NCI-H524 (cell line): ENCODE measurements at regions not wholly inside any gene's neighbourhood (a gene's known extent, or its start where the extent isn't known, plus 50 kb on each side); places are given as distances from the start of the nearest gene placed in this dataset.

Source experiments
- DNase-seq, 2 experiments: peaks; one replicate each; lab custom pipeline; 2025; lab: John Stamatoyannopoulos, UW

DNA sequence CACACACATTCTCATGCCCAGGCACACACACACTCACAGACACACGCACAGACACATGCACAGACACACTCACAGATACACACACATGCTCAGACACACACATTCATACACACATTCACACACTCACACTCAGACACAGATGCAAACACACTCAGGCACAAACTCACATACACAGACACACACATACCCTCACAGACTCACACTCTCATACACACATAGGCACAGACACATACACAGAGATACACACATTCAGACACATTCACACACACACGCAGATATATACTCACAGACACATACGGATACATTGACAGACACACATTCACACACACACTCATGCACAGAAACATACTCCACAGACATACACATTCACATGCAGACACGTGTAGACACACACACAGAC is 89.6 kb downstream of the RBFOX3 start:
- no peak for DNase-seq

DNA sequence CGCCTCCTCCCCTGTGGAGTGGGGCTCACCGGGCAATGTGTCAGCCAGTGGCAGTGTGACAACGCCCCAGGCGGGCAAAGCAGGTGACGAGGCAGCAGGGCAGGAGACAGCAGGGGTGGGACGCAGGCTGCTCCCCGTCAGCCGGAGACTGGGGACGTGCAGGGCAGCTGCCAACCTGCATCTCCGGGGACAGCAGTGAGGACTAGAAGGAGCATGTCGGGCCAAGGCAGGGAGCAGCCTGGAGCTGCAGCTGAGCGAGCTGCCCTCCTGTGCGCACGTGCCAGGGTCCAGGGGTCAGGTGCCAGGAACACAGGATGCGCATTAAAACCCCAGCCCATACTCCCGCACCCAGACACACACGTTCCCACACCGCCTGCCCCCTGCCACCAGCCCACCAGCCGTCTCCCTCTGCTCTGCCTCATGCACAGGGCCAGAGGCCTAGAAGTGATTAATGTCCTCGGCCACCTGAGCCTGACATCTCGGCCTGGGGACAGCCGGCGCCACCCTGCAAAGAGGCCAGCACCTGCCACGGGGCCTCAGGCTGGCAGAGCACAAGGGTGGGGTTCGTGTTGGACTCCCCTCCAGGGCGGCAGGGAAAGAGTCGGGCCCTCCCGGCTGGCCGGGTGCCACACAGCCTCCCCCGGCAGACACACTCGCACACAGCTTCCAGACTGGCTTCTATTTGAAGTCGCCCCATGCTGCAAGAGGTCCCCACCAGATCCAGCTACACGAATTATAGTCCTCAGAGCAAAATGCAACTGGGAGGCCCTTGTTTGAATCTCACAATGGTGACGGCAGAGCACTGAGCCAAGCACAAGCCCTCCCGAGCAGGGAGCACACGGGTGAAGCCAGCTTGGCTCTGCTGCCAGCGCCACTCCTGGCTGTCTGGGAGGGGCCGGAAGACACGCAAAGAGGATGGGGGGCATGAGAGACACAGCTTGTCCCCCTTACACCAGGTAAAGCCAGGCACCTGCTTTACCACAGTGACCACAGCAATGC is 90.4 kb downstream of the RBFOX3 start:
- DNase-seq = peak in 1 of 2 experiments; percentile 42

DNA sequence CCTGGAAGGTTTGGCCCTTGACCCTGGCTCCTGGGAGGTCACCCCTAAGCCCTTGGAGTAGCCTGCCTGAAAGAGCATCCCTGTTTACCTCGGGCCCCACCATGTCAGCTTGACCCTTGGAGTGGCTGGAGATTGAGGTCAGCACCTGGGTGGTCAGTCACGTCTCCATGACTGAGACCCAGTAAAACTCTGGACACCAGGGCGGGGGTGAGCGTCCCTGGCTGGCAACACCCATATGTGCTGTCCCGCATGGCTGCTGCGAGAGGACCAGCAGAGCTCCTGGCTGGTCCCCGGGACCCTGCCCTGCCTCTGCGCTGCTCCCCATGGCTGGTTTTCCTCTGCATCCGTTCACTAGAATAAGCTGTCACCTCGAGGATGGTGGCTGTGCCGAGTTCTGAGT is 91.2 kb downstream of the RBFOX3 start:
- DNase-seq = no peak

DNA sequence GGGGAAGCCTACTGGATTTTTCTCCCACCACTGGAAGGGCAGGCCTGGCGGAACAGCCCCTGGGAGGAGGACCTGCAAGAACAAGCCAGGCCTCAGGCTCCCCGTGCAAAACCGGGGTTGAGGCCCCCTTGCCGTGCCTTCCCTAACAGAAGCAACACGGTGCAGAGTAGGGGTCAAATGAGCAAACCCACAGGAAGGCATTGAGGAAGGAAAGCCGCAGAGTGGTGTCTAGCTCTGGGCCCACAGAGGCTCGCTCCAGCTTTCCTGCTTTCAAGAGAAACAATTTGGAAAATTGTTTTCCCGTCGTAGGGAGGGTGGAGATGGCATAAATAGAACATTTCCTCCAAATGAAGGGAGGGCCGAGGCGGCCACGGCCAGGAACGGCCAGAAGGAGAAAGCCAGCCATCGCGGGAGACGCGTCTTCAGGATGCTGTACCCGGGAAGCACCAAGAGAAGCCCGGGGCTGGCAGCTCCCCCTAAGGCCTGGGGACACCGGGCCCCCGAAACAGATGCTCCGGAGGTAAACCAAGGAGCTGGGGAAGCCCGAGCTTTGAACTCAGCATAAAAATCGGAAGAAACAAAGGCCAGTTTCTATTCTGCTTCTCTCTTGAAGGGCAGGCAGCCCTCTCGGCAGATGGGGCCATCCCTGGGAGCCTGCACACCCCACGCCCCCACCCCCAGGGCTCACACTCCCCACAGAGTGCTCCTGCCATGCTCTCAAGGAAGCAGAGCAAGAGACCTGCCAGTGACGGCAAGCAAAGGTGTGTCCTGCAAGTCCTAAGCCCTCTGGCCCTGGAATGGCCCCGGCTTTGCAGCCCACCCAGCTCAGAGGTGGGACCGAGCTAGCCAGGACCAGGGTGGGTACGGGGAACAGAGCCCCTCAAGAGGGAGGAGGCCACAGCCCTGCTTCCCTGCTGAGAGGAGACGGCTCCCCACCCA is 92.0 kb downstream of the RBFOX3 start:
- no peak for DNase-seq

DNA sequence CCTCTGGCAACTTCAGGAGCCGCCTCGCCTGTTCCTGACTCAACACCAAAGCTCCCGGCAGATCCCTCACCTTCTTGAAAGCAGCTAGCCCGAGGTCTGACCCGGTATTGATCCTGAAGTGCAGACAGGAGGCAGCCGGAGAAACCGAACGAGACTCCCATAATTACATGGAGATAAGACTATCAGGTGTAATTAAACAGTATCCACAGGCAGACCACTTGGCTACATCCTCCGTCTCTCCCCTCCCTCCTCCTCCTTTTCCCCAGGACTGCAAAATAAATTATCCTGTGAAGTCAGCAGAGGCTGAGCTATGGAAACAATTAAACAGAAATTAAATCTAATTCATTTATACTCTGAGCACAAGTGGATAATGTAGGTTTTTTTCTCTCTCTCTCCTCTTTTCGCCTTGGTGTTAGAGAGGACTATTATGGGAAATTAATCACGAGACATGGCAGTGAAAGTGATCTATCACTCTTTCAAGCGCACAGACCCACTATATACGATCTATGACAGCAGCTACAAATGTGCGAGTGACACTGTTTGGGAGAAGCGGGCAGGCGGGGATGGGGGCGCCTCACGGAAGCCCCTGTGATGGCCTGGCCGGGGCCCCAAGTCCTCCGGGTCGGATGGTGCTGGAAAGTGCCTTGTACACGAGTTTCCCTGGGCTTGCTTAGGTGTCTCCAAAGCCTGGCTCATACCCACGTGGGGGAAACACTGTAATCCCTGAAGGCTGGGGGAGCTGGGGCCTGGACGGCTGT is 92.8 kb downstream of the RBFOX3 start:
- no peak for DNase-seq

DNA sequence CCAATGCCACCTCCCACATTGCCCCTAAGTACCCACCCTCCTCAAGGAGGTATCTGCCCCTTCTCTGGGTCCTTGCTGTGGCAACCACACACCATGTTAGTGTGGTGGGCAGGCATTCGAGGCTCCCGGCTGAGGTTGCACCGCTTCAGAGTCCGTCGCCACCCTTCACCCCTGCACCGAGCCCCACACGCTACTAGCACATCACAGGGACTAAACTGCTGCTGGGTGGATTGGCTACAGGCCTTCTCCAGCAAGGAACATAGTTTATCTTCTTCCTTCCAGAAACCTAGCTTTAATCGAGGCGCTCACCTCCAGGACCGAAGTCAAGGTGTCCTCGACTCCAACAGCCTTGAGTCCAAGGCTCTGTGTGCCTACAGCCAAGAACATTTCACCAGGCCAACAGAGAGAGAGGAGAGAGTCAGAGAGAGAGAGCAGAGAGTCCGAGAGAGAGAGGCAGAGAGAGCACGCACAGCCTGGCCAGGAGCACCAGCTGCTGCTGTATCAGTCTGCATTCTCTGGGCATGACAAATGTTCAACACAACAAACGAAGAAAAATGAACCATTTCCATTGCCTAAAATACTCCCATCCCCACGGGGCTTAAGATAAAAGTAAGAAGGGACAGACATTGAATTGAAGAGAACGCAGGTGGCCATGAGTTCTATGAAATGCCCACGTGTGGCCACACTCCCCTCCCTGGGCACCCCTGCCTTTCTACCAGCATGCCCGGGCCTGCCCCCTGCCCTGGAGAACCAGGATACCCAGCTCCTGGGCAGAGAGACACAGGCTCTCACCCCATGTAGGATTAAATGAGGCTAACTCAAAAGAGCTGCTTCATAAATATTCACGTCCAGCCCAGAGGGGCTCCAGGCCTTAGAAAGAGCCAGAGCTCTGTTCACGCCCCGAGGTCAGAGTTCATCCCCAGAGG is 94.9 kb downstream of the RBFOX3 start:
- no peak for DNase-seq

DNA sequence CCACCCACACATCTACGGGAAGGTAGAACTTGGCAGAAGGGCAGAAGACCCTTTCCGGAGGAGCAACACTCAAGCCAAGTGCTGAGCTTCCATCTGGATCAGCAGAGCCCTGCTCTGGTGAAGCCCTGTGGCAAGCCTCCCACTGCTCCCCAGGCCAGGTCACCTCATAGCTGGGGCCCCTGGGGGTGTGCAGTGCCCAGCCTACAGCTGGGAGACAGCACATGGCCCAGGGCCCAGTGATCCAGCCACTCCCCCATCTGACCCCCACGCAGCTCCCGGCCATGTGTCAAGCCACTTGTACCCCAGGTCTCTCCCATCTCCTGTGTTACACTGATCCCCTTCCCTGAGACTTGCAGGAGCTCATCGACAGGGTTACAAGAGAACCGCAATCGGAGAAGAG is 95.7 kb downstream of the RBFOX3 start:
- DNase-seq = no peak

DNA sequence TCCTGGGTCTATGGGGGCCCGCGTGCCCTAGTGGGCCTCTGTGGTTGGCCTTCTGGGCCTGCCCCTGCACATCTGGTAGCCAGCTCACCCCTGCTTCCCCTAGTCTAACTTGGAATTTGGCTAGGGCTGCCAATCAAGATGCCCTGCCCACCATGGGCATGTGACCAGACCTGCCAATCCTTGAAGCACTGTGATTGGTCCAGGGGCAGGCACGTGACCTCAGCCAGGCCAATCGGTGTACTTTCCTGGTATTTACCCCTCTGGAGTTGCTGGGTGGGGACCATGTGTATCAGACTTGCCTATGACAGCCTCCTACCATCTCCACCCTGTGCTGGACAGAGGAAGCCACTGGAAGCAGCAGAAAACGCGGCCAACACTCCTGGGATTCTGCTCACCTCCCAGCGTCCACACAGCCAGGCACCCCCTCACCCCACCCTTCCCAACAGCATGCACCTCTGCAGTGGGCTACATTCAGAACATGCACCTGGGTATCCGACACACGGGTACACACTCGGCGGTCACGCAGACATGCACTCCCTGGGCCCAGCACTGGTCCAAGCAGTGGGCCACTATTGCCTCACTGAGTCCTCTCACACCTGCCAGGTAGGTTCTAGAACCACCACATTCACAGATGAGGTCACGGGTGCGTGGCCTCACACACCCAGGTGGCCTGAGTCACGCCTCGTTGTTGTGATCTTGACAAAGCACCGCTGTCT is 96.9 kb downstream of the RBFOX3 start:
- no peak for DNase-seq

DNA sequence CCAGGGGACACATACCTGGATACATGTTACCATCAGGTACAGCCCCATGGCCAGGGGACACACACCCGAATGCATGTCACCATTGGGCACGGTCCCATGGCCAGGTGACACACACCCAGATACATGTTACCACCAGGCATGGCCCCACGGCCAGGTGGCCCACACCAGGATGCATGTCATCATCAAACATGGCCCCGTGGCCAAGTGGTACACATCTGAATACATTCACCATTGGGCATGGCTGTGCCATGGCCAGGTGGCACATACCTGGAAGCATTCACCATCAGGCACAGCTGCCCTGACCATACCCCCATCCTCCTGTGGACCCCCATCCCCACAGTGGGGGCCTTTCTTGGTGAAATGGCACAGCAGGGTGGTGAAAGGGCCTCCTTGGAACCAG is 97.6 kb downstream of the RBFOX3 start:
- no peak for DNase-seq

DNA sequence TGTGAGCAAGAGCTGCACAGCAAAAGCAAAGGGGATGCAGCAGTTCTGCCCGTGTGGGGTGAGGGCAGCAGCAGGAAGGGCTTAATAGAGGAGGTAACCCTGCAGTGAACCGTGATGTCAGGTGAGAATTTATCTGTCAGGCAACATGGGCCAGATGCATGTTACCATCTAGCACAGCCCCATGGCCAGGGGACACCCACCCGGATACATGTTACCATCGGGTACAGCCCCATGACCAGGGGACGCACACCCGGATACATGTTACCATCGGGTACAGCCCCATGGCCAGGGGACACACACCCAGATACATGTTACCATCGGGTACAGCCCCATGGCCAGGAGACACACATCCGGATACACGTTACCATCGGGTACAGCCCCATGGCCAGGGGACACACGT is 99.4 kb downstream of the RBFOX3 start:
- DNase-seq = no peak

DNA sequence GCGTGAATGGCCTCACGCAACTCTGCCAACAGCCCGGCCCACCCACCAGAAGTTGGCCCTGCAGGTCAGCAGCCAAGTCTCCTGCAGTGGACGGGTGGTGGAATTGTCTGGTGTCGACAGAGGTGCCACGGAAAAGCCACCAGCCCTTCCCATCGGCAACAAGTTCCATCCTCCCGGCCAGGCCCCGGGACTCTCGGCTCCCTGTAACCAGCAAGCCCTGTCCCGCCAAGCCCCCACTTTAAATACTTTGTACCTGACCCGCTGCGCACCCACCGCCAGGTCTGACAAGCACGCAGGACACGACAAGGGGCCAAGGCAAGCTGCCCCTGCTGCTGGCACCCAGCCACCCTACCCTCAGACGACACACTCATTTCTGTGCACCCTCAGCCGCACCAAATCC is 100.8 kb downstream of the RBFOX3 start:
- DNase-seq = no peak

DNA sequence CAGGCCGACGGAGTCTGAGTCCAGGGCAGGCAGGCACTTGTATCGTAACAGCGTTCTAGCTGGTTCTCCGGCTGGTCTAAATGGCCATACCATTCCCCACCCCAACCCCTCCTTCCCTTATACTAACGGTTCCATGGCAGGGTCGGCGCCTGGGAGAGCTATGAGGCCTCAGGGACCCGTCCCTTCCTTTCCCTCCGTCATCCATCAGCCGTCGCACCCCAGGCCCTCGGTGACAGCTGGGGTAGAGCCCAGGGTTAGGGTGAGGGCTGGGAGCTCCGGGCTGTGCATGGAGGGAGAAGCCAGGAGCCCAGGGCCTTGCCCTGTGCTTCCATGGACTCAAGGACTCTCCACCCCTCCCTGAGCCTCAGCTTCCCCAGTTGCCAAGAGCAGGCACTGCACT is 101.4 kb downstream of the RBFOX3 start:
- no peak for DNase-seq

DNA sequence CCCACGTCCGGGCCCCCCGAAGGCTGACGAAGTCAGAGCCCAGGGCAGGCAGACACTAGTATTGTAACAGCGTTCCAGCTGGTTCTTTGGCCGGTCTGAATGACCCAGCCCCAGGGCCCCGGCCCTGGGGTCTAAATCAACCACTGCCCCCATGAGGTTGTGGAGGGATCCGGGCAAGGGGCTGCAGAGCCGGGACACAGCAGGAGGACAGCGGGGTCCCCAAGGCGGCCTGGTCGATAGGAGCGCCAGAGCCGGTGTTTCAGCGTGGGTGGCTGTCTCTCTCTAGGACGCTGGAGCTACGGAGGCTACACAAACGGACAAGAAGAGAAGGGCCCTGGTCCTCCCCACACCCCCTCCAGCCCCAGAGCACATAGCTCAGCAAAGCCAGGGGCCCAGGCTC is 101.8 kb downstream of the RBFOX3 start:
- no peak for DNase-seq

DNA sequence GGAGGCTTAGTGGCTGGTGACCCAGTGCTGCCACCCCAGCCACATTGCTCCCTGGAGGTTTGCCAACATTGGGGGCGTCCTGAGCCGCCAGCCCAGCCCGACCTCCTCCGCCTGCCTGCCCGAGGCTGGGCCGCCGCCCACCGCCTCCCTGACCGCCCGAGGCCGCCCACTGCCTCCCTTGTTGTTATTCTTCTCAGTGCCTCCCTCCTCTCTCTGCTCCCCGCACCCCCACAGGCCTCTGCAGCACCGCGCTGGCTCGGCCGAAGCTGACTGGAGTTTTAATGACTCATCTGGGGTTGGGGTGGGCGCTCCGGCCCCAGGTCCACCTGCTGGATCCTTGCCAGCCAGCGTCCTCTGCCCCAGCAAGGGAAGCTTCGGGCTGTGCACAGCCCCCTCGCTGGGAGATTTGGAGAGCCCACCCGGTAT is 102.5 kb downstream of the RBFOX3 start:
- DNase-seq = no peak

DNA sequence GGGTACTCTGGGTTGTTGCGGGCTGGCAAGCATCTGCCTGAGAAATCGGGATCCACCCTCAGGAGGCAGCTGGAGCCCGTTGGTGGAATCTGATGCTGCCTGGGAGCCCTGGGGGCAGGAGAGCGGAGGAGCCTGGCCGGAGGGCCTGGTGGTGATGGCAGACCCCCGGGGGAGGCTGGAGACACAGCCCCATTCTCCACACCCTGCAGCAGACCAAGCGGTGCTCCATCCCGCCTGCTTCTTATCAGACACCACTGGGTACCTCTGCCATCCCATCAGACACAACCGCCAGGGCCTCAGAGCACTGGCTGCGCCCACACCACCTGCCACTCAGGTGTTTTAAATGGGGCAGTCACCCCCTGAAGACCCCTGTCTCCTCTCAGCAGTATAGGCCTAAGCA is 103.9 kb downstream of the RBFOX3 start:
- DNase-seq = no peak

DNA sequence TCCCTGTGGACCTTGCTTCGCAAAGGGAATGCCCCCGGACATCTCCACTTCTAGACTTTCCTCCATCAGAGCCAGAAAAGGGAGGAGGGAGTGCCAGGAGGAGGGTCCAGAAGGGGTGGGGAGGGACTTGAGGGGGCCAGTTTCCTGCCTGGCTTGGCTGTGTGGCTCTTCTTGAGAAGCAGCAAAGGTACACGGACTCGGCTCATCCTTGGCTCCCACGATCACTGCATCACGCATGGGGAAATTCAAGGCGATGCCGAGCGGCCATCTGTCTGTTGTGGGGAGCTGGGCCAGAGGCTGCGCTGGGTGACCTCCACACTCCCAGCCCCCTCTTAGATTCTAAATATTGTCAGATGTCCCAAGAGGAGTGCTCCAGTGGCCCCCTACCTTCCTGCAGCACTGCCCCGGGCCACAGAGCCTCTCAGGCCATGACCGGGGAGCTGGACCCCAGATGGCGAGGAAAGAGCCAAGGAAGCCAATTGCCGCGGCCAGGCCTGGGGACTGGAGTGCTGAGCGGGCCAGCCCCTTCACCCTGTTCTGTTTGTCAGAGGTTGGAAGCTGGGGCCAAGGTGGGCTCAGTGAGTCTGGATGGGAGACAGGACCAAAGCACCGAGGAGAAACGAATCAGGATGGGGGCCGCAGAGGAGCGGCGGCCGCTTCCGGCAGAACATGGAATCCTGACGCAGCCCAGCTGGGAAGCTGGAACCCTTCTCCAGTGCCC is 104.5 kb downstream of the RBFOX3 start:
- DNase-seq = no peak

DNA sequence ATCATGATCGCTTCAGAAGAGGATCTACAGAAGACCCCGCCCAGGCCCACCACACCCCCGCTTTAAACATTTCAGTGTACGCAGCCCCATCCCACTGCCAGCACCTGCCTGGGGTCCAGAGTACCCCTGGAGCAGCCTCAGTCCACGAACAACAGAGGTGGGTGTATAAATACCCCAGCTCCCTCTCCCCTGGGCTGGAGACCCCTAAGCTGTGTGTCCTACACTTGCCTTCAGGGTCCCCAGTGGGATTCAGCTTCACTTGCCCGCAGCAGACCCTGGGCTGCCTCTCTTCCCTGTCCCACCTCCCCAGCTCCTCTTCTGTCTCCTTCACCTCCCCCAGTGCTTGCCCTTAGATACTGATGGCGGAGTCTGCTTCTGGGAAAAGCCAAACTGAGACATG is 105.7 kb downstream of the RBFOX3 start:
- no peak for DNase-seq

DNA sequence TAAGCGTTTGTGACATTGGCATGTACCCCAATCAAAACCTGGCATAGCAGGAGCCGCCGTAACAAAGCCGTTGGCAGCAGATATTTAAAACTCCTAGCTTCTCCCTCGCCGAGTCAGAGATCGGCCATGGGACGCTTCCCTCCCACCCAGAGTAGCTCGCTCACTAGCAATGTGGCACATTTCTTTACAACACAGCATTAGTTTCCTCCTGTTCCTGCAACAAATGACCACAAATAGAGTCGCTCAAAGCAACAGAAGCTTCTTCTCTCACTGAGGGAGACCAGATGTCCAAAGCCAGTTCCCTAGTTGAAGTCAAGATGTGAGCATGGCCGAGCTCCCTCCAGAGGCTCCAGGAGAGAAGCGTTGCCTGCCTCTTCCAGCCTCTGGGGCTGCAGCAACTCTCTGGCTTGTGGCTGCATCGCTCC is 106.7 kb downstream of the RBFOX3 start:
- peak; percentile 70 to 89 for DNase-seq

DNA sequence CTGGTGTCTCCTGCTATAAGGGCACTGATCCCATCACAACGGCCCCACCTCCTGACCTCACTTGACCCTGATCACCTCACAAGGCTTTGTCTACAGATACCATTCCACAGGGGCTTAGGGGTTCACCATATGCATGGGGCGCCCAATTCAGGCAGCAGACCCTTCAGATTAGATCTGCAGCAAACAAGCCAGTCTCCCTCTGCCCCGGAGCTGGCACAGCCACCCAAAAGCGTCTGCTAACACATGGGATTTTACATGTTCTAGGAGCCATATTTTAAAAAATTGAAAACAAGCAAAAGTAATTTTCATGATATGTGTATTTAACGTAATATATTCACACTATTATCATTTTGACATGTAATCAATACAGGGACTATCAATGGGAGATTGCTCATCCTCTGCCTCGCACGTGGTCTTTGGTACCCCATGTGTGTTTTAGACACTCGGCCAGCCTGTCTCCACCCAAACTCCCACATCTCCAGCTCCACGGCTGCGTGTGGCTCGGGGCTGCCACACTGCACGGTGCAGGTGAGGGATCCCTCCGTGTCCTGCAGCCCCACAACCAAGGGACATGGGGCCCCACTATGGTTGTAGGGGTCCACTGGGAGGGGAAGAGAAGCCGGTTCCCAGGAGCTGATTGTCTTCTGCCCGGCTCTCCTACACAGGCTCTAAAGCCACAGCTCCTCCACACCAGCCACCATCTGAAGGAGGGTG is 107.6 kb downstream of the RBFOX3 start:
- no peak for DNase-seq
